NCI-H2107 treated with DMSO at 0.1 percent for 48 hours (cell line): ENCODE measurements at regions not wholly inside any gene's neighbourhood (a gene's known extent, or its start where the extent isn't known, plus 50 kb on each side); places are given as distances from the start of the nearest gene placed in this dataset.
"Not testable (repeated sequence)": the region's sequence is repeated elsewhere in the genome, so short reads cannot be mapped to it uniquely, and the experiment has no call there.

Source experiments
- DNase-seq: peaks from one replicate; lab custom pipeline; 2025; ENCODE audit not compliant: unreplicated experiment; lab: John Stamatoyannopoulos, UW

DNA sequence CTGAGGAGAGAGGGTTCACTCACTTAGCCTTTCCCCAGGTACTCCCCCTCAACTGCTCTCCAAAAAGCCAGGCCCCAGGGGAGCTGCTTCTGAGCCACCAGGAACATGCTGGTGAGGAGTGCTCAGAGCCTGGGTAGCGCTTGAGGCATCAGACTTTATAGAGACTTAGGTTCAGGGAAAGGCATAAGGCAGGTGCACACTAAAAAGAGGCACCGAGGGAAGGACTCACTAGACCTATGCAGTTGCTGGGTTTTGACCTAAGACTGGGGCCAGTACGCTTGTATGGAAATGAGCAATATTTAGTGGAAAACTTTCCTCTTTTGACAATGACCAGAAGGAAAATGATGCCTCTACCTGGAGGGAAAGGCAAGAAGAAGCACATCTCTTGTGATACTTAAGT lies 589.1 kb downstream of the RPIA start:
- DNase-seq = not testable (repeated sequence)

DNA sequence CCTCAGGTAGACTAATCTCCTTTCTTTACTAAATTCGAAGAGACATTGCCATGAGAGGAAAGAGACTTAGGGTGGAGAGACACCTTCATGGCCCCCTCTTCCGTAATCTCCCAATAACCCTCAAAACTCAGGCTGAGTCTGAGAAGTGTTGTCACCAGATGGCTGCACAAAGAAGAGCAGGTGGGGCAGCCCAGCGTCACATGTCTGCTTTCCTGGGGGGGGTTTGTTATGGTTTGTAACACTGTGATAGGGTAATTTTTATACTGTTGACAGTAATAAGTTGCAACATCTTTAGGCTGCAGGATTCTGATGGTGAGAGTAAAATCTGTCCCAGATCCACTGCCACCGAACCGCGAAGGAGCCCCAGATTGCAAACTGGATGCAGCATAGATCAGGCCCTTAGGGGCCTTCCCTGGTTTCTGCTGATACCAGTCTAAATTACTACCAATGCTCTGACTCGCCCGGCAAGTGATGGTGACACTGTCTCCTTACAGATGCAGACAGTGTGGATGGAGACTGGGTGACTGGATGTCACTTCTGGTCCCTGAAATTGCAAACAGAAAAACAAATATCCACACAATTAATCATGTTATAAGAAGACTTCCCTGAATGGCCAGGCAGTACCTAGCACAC lies 595.1 kb downstream of the RPIA start:
- not testable (repeated sequence) for DNase-seq

DNA sequence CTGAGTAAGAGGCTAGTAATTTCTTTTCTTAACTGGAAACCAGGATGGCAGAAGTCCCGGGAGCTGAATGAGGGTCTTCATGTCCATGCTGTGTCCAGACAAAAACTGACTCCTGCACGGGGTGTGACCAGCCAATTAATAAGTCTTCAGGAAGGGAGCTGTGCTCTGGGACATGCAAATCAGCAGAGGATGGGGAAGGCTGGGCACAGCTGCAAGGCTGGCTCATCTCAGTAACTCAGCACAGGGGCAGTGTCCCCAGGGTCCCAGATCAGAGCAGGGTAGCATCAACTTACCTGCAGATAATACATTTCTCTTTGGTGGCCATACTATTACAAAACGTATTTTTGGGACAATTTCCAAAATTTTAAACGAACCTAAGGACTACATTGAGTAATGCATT lies 595.6 kb downstream of the RPIA start:
- DNase-seq = not testable (repeated sequence)

DNA sequence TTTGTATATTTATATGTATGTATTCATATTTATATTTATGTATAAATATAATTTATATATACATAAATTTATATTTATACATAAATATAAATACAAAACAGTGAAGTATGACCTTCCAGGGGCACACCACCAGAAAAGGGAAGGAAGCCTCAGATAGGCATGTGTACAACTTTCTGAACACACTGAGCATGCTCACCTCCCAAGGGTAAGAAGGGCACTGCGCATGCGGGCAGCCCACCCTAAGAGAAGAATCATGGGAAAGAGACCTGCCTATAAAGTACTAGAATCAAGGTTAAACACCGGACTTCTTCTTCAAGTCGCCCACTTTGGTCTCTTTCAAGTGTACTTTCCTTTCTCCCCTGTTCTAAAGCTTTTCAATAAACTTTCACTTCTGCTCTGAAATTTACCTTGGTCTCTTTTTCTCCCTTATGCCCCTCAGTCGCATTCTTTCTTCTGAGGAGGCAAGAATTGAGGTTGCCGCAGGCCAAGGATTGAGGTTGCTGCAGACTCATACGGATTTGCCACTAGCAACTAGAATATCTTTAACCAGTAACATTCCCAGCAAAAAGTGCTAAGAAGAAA lies 600.3 kb downstream of the RPIA start:
- DNase-seq = not testable (repeated sequence)

DNA sequence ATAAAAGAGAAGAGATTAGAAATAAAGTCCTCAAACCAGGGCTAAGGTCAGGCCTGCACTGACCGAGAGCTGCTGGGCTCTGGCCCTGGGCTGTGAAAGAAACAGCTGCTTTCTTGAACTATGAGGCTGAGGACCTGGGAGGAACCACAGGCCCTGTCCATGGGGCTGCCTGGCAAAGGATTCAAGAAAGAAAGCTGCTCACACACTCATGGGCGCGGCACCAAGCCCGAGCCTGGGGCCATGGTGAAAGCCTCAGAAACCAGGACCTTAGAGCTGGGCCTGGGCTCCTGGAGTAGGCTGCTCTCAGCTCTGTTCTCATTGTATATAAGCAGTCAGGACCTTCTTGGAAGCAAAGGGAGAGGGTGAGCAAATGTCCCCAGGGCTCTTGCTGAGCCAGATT lies 601.9 kb downstream of the RPIA start:
- not testable (repeated sequence) for DNase-seq

DNA sequence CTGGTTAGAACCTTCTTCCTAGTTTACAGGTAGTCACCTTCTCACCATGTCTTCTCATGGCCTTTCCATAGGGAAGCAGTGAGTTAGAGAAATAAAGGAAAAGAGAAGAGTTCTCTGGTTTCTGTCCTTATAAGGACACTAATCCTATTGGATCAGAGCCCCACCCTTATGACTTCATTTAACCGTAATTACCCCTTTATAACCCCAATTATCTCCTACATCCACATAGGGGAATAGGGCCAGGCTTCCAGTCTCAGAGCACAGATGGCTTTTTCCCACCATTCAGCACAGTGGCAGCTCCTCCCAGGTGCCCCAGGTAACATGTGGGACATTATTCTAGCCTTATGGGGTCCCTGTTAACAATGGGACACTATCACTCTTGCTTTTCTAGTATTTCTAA lies 602.9 kb downstream of the RPIA start:
- DNase-seq = not testable (repeated sequence)

DNA sequence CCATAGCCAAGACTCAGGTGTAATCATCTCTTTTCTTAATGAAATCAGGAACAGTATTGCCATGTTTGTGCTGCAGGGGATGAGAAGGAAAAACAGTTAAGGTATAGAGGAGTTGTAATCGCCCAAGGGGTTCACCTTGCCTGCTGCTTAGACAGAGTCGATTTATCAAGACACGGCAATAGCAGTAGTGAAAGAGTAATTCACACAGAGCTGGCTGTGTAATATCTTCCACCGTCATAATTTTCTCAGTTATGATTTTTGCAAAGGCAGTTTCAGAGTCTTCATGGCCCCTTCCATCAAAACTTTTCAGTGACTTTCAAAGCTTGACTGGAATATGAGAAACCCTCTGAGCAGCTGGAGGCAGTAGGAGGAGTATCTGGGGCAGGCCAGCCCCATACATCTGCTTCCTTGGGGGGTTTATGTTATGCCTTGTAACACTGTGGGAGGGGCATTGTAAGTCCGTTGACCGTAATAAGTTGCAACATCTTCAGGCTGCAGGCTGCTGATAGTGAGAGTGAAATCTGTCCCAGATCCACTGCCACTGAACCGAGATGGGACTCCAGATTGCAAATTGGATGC lies 605.4 kb downstream of the RPIA start:
- DNase-seq = not testable (repeated sequence)

DNA sequence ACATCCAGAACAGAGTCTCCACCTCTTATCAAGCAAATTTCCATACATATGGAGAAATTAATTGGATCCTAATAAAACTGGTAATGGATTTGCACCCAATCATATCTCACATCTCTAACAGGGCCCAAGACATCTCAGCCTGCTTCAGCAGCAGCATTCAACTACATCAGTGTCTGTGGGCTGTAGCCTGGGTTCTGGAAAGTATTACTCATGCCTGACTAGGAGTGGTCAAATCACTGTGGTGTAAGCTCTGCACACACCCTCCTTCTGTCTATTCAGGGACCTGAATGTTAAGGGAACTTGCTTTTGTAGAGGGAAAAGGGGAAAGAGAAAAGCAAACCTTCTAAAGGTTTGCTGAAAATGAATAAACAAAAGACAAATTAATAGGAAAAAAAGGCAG lies 607.7 kb downstream of the RPIA start:
- not testable (repeated sequence) for DNase-seq

DNA sequence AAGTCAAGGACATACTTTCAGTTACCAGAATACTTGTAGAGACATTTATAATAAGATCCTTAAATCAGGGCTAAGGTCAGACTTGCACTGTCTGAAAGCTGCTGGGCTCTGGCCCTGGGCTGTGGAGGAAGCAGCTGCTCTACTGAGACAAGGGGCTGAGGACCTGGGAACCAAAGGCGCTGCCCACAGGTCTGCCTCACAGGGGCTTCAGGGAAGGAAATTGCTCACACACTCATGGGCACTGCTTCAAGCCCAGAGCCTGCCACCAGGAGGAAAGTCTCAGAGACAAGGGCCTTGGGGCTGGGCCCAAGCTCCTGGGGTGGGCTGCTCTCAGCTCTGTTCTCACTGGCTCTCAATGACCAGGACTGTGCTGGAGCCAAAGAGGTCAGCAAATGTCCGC lies 614.1 kb downstream of the RPIA start:
- DNase-seq = not testable (repeated sequence)

DNA sequence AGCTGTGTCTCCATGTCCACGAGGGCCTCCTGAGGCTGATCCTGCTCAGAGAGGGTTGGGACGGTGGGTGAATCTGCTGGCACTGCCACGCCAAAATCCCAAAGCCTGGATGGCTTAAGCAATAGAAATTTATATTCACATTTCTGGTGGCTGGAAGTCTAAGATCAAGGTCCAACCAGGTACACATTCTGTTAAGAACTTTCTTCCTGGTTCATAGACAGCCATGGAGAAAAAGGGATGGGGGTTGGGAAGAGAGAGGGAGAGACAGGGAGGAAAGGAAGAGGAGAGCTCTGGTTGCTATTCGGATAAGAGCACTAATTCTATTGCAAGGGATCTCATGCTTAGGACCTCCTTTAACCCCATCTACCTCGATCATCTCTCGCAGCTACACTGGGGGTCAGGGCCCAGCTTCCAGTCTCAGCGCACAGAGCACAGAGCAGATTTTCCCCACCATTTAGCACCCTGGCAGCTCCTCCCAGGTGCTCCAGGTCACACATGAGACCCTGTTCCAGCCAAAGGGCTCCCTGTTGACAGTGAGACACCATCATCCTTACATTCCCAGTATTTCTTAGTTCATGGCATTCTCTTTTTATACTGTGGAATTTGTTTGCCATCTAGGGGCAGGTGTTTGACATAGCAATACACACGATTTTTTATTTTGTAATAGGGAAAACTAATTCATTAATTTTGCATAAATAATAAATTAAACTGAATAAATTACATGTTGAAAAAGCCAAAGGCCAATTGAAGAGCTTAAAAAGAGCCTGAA lies 615.6 kb downstream of the RPIA start:
- not testable (repeated sequence) for DNase-seq

DNA sequence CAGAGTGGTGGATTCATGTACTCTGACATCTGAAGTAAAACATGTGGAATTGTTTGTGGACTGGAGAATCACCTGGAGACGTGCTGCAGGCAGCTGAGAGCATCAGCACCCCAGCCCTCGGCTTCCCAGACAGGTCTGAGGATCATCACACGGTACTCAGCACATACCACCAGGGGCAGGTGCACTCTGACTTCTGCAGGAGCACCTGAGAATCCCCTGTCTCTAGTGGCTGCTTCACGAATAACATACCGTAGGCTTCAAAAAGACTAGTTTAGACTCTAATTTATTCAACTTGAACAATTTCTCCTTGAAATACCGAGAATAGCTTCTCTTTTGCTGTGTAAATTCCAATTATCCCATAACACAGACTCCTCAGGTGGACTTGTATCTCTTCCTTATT lies 627.5 kb downstream of the RPIA start:
- DNase-seq = not testable (repeated sequence)

DNA sequence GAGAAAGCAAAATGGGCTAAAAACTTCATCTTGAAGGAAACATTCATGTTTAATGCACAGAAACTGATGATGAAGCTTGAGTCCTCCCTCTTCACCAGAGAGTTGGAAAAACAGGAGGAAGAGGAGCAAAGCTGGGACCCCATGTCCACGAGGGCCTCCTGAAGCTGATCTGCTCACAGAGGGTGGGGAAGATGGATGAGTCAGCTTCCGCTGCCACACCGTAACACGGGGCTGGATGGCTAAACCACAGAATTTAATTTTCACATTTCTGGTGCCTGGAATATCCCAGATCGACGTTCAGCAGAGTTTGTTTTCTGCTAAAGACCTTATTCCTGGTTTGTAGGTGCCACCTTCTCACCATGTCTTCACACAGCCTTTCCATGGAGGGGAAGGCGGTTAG lies 634.4 kb downstream of the RPIA start:
- not testable (repeated sequence) for DNase-seq

DNA sequence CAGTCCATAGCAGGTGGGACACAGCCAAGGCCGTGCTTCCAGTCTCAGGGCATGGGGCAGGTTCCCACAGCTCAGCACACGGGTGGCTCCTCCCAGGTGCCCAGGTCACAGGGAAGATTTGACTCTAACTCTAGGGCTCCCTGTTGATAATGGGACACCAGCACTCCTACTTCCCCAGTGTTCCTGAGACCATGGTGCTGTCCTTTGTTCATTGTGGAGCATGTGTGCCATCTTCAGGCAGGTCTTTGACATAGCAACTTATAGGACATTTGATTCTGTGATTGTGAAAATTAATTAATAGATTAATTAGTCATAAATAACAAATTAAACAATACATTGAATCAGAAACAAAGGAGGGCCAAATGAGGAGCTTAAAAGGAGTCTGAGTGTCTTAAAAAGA lies 635.0 kb downstream of the RPIA start:
- DNase-seq = not testable (repeated sequence)

DNA sequence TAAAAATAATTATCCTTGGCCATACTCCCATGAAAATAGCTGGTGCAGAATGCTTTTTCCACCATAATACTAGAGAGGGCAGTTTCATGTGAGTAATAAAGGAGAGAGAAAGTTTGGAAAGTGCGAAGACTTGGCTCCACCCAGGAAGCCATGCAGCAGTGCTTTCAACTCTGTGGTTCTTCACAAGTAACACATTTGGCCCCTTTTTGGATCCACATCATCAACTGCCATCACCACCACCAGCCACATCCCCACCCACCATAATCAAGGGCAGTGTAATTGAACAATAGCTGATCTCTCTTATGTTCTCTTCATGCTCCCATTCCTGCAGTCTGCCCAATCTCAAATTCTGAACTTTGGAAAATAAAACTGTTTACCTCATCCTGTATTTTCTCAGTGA lies 637.3 kb downstream of the RPIA start:
- not testable (repeated sequence) for DNase-seq
